GM21529 (cell line): ENCODE measurements at regions not wholly inside any gene's neighbourhood (a gene's known extent, or its start where the extent isn't known, plus 50 kb on each side); places are given as distances from the start of the nearest gene placed in this dataset.

Experiments used
- ATAC-seq: cut with Tn5 transposase; IDR thresholded peaks from one replicate; pipeline ENCODE4 v1.9.1; 2021; ENCODE audit not compliant: unreplicated experiment

GRCh38 chr17:56737421-56738161 lies 96.1 kb downstream of the C17orf67 start:
- no peak for ATAC-seq

GRCh38 chr17:56739376-56739775 lies 94.3 kb downstream of the C17orf67 start:
- no peak for ATAC-seq

GRCh38 chr17:56739776-56740175 lies 93.9 kb downstream of the C17orf67 start:
- no peak for ATAC-seq

- ATAC-seq: no peak
Observed at GRCh38 chr17:56740481-56740880, 93.2 kb downstream of the C17orf67 start.
